DLD1 (cell line): ENCODE measurements at regions not wholly inside any gene's neighbourhood (a gene's known extent, or its start where the extent isn't known, plus 50 kb on each side); places are given as distances from the start of the nearest gene placed in this dataset.
"Not testable (repeated sequence)": the region's sequence is repeated elsewhere in the genome, so short reads cannot be mapped to it uniquely, and the experiment has no call there.

Experiments used
- in situ Hi-C: cut with HindIII; loops from 2 replicates; pipeline ENCODE4 v1.10.0; 2017; ENCODE audit warnings: low sequenced_read_pairs

DNA sequence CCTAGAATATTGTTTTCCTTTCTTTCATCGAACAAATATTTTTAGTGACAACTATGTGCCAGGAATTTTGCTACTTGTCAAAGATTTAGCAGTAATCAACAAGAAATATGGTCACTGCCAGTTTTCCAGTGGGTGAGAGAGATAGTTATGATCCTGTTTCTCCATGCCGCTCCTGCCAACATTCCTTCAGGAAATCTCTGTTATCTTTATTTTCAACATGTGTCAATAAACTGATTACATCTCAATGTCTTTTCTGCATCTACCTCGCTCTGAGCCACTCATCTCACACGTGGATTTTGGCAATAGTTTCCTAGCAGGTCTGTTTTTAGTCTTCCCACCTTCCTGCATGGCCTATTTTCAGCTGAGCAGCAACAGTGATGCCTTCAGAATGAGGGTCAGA is 650.0 kb upstream of the STXBP6 start:
- in situ Hi-C loops = no loop called here

DNA sequence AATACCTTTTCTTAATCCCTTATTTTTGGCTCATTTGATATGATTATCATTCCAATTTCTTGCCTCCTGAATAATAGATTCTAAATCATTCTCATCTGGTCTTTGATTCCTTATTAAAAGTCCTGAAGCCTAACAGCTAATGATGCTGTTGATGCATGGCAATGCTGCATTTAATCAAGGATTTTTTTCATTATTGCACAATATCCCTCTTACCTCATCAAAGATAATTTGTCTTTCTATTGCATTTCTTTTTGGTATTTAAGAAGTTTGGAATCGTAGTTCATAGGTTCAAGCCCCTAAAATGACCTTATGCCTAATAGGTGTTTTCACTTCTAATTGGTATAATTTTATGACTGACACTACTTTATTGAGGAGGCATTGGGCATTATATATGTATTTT is 648.2 kb upstream of the STXBP6 start:
- in situ Hi-C loops = no loop called here

DNA sequence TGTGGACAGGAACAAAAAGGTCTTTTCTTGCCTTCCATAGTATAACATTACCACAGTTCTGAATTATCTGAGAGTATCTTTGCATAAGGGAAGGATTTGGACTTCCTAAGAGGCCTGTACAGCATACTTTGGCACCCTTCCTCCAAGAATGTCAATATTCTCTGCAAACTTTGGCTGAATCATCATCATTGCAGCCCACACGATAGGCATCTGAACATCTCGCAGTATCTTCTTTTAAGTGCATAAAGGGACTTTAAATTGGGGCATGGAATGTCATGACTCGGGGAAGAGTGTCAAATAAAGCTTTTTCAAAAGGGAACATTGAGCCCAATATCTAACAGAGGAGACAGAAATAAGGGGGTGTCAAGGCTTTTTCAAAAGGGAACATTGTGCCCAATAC is 646.2 kb upstream of the STXBP6 start:
- in situ Hi-C loops = no loop called here

DNA sequence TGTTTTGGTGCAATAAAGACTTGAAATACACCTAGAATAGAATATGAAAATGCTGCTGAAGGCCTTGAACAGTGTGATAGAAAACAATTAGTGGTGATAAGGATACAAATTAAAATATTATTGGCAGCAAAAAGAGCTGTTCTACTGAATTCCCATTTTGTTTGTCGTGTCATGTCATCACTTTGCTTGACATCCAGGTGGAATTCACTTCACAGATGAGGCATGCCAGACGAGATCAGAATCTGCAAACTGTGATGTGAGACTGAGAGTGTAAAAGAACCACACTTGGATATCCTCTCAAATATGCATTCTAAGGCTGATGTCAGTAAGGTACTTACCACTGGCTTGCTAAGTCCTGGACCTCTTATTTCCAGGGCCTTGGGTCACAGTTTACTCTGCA is 635.1 kb upstream of the STXBP6 start:
- in situ Hi-C loops = no loop called here

DNA sequence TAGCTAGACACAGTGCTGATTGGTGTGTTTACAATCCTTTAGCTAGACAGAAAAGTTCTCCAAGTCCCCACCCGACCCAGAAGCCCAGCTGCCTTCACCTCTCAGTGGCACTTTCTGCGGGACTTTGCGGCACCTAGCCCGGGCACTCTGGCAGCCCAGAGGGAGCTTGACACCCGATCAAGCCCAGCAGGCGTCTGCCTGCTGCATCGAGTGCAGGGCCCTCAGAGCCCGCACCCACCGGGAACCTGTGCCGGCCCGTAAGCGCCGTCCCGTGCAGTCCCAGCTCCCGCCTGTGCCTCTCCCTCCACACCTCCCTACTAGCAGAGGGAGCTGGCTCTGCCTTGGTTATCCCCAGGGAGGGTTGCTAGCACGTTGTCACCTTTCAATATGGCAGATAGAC is 631.0 kb upstream of the STXBP6 start:
- in situ Hi-C loops = no loop called here

DNA sequence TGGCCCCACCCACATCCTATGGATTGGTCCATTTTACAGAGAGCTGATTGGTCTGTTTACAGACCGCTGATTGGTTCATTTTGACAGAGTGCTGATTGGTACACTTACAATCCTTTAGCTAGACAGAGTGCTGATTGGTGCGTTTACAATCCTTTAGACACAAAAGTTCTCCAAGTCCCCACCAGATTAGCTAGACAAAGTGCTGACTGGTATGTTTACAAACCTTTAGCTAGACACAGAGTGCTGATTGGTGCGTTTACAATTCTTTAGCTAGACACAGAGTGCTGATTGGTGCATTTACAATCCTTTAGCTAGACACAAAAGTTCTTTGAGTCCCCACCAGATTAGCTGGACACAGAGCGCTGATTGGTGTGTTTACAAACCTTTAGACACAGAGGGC is 630.6 kb upstream of the STXBP6 start:
- in situ Hi-C loops = not testable (repeated sequence)

DNA sequence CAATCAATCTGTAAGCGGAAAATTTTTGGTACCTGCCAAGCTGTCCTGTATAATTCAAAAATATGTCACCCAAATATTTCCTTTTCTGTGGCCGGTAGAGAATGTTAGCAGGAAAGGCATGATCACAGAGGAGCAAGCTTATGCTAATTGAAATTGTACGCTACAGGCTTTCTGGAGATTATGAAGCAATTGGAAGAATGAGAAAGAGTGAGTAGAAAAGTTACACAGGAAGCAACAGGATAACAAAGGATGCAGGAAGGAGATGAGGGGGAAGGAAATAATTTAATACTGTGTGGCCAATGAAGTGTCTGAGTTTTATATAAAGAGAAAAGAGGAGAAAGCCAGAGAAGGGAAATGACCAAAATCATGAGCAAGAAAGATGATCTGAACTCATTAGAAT is 627.2 kb upstream of the STXBP6 start:
- in situ Hi-C loops = no loop called here

DNA sequence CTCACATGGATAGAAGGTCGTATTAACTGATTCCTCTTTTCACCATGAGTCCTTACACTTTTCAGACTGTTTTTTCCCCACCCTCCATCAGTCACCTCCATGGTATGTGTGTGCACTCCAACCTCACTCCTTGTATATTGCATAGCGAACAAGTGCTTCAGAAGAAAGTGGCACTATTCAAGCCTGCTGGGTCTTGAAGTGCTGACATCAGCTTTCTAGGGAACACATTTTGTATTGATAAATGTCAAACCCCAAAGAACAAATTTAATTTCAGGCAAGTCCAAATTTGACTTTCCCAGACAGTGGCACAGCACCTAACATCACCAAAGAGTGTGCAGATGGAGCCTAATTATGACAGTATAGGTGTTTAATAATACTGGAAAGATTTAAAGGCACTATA is 617.4 kb upstream of the STXBP6 start:
- in situ Hi-C loops = no loop called here

DNA sequence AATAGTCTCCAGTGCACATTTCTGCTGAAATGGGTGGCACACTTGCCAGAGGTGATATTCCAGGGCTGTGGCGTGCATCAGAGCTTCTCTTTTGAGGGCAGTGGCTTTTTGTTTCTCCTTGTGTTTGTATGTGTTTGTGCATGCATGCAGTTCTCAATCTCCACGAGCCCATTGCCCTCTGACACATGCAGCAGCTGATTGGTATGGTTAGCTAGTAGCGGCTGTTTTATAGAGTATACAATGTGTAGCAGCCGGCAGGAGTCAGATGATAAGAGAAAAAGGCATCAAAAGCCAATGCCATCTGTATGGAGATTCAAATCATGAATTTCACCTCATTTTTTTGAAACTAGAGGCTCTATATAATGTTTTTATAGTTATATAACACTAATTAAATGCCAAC is 616.9 kb upstream of the STXBP6 start:
- in situ Hi-C loops = no loop called here

DNA sequence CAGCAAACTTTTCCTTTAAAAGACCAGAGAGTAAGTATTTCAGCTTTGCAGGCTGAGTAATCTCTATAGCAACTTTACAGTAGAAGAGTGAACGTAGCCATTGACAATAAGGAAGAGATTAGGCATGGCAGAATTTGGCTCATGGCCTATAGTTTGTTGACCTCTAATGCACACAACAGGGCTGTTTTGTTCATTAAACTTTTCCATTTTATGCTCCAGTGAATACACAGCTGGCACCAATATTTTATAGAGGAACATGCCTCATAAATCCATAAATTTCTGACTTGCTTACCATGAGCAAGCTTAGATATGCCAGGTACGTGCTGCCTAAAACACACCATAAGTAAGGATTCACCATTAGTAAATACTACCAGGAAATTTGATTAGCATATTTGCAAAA is 609.0 kb upstream of the STXBP6 start:
- in situ Hi-C loops = no loop called here

DNA sequence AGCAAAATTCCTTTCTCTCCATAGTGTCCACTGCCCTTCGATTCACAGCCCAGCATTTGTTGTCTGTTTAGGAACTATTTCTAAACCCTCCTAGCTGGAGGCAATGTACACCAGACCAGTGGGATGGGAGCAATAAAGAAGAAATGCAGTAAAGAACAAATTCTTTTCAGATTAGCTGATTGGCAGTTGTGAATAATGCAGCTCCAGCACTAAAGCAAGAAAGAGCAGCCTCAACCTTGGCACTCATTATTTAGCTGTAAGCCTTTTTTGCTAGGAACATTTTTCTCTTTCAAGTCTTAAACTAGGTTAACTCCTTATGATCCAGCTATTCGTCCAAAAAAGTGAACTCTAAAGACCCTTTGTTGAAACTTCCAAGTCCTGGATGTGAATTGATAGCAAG is 580.5 kb upstream of the STXBP6 start:
- in situ Hi-C loops = no loop called here

DNA sequence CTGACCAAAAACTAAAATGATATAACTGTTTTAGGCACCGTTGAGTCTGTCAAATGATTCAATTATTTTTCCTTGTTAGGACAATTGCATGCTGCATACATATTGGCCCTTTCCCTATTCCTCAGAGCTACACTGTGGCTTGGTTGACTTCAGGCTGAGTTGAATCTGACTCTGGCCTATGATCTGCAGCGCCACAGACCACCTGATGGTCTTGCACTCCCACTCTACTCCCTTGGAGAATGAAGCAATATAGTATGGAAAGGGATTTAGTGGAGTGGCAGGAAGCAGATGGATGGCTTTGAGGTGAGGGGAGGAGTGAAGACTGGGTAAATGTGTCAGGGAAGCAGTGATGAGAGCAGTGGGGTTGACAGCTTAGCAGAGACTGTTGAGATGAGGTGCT is 579.0 kb upstream of the STXBP6 start:
- in situ Hi-C loops = no loop called here

DNA sequence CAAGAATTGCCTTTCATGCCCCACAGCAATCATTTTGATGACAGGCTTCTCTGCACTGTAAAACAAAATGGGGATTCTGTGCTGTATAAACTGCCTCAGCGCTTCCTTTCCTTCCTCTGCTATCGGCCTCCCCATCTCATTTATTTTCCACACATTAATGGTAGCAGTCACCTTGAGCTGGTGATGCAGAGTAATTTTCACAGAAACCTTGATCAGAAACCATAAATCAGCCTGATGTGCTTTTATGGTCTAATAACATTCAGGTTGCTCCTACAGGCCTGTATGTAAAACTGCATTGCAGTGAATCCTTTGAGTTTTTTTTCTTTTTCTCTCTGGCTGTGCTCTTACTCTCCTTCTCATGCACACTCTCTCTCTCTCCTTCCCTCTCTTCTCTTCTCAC is 578.4 kb upstream of the STXBP6 start:
- in situ Hi-C loops = no loop called here

DNA sequence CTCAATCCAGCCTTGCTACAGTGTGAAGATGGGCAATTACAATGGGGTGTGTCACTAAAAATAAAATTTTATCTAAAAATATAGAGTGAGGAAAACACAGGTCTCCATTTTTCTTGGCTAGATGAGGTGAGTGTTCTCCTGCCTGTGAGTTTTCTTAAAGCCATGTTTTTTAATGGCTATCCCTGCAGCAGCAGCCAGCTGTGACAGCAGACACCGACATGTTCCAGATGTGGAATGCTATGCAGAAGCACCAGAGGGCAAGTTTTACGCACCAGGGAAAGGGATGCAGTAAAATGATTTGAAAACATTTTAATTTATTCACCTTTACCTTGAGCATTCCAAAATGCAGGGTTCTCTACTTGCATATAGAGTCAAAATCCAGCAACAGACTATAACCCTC is 577.0 kb upstream of the STXBP6 start:
- in situ Hi-C loops = no loop called here

DNA sequence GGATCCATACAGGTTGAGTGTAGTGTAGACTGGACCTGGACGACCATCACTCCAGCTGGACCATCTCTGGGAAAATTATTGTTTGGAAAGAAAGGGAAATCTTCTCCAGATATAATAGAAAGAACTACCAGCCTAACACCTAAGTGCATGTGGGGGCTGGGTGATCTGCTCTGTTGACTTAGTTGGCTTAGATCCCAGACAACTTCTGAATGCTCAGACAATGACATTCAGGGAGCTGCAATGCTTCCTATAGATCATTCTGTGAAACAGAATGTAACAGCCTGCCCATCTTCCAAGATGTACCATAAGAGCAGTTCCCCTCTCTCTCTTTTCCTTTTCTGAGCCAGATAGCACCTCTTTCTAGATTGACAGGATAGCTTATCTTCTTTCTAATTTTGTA is 572.8 kb upstream of the STXBP6 start:
- in situ Hi-C loops = no loop called here

DNA sequence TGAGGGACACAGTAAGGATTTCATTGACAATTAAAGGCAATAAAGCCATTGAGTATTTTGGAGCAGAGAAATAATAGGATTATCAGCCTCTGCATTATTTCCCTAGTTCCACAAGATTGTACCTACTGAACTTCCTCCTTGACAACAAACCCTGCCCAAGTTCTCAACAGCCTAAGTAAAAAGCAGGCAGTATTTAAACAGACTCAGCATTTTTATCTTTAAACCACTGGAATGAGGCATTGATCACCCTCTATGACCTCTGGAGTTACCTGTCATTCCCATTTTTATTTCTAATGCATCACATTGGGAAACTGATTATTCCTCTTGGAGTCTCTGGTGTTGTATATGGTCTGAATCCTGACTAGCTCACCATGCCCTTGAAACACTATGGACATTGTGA is 570.6 kb upstream of the STXBP6 start:
- in situ Hi-C loops = no loop called here

DNA sequence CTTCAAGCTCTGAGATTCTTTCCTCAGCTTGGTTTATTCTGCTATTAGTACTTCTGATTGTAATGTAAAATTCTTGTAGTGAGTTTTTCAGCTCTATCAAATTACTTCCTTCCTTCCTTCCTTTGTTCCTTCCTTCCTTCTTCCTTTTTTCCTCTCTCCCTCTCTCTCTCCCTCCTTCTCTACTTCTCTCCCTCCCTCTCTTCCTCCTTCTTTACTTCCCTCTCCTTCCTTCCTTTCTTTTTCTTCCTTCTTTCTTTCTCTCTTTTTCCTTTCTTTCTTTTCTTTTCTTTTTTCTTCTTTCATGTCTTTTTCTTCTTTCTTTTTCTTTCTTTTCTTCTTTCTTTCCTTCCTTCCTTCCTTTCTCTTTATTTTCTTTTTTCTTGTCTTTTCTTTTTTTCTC is 565.2 kb upstream of the STXBP6 start:
- in situ Hi-C loops = no loop called here

DNA sequence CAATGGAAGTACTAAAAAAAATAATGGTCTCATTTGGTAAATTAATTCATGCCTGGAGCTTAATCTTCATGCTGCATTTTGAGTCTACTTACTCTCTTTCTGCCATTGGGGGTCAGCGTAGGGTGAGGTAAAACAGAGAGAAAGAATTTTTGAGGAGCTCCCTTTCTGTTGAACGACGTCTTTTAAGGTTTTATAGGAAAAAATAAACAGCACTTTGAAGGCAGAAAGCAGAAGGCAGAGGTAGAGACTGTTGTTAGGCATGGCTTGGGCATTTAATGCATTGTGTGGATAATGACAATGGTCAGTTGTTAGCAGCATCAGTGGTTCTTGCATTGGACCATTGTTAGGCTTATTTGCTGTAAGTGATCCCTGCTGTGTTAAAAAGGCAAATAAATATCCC is 557.2 kb upstream of the STXBP6 start:
- in situ Hi-C loops = no loop called here

DNA sequence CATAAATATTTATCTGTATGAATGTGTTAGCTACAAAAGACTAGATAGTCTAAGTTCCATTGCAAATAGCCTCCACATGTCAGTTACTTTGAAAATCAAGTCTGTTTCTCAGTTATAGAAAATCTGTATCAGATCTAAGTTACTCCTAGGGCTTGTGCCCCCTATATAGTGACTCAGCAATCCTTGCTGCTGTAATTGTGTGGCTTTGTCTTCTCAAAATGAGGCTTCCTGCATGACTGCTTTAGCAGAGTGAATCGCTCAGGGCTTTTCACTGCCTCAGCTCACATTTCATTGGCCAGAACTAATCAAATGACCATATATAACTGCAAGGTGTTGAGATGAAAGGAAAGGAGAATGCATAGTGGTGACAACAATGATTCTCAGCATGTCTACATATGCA is 552.2 kb upstream of the STXBP6 start:
- in situ Hi-C loops = no loop called here

DNA sequence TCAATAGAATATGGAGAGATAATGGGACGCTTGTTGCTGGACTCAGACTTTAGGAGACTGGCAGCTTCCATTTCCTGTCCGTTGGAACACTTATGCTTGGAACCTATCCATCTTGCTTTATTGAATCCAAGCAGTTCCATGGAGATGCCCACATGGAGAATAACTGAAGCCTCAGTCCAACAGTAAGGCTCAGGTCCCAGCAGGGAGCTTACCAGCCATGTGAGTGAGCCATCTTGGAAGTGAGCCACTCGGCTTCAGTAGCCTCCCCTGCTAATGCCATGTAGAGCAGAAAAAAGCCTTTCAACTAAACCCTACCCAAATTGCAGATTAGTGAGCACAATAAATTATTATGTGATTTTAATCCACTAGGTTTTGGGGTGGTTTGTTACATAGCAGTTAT is 538.8 kb upstream of the STXBP6 start:
- in situ Hi-C loops = no loop called here

DNA sequence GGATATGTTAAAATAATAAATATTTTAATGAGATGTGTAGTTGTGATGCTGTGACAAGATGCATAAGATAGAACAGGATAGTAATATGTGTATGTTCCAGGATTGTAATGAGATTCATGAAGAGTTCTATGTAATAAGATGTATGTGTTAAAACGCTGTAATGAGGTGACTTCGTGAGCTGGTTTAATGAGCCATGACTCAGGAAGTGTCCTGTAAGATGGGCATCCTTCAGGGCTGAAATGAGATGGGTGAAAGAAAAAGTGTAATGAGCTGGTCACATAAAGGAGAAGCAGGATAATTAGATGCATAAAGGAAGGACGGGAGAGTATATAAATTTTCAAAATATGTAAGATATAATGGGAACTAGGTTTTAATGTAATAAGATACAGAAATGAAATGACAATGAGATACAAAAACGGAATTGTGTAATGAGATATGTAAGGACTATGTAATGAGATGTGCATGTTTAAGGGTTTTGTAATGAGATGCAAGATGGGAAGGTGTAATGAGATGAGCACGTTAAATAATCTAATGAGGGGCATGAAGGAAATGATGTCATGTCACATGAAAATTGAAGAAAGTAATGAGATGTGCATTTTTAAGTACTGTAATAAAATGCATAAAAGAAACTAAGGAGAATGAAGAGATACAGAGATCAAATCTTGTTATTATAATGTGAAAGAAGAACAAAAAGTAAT is 524.8 kb upstream of the STXBP6 start:
- in situ Hi-C loops = no loop called here

DNA sequence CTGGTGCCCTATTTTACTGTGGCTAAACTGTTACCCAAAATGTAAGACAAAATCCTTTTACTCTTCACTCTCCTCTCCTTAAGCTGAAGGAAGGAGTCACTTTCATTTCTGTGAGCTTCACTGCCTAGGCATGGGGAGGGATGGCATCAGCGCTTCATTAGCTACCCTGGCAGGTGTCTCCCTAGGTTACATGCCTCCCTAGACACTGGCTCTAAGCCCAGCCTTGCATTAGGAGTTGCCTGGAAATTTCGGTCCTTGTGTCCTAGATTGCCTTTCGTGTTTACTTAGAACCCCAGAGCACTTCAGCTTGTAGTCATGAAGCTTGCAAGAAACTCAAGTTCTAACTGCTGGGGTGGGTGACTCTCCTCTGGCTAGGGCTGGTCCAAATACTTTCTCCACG is 520.5 kb upstream of the STXBP6 start:
- in situ Hi-C loops = no loop called here

DNA sequence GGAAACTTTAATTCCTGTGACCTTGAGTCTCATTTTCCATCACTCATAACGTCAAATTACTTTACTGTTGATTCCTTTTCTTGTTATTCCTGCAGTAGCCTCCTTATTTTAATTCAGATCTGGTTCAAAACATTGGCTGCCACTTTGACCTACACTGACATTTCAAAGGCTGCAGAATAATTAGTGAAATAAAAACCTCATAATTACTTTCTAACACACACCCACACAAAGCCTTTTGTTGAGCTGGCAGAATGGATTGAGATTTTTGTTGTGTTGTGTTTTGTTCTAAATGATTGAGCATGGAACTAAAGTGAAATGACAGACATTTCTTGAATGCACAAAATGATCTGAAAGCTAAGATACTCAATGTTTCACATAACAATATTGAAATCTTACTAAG is 507.5 kb upstream of the STXBP6 start:
- in situ Hi-C loops = no loop called here

DNA sequence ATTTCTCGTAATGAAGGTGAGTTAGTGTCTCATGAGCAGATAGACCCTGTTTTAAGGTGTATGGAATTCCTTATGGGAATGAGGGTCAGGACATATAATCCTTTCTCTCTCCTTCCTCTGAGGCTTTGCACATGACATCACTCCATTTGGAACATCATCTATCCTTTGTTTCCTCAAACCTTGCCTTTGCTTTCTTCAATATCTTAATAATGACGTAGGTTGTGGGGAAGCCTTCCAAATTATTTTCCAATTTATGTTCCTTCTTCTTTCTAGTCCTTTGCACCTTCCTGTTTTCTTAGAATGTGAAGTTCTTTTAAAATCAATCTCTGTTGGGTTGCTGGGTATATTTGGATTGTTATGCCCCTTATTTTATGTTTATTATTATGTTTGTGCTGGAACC is 502.9 kb upstream of the STXBP6 start:
- in situ Hi-C loops = no loop called here
